GM21515 (cell line): ENCODE measurements at regions not wholly inside any gene's neighbourhood (a gene's known extent, or its start where the extent isn't known, plus 50 kb on each side); places are given as distances from the start of the nearest gene placed in this dataset.
"Not testable (repeated sequence)": the region's sequence is repeated elsewhere in the genome, so short reads cannot be mapped to it uniquely, and the experiment has no call there.

Experiments used
- ATAC-seq: cut with Tn5 transposase; IDR thresholded peaks from one replicate; pipeline ENCODE4 v1.9.1; 2021; ENCODE audit not compliant: unreplicated experiment

GRCh38 chr11:24406389-24406788 is 90.5 kb upstream of the LUZP2 start:
- ATAC-seq: no peak

GRCh38 chr11:24406980-24407379 is 89.9 kb upstream of the LUZP2 start:
- no peak for ATAC-seq

- no peak for ATAC-seq
Observed at GRCh38 chr11:24407733-24408132, 89.1 kb upstream of the LUZP2 start.

- no peak for ATAC-seq
Observed at GRCh38 chr11:24408202-24408601, 88.7 kb upstream of the LUZP2 start.

GRCh38 chr11:24411791-24412190 is 85.1 kb upstream of the LUZP2 start:
- ATAC-seq: no peak

- no peak for ATAC-seq
Observed at GRCh38 chr11:24412722-24413121, 84.1 kb upstream of the LUZP2 start.

- no peak for ATAC-seq
Observed at GRCh38 chr11:24413391-24413790, 83.5 kb upstream of the LUZP2 start.

GRCh38 chr11:24415955-24416636 is 80.8 kb upstream of the LUZP2 start:
- not testable (repeated sequence) for ATAC-seq

GRCh38 chr11:24421766-24422165 is 75.1 kb upstream of the LUZP2 start:
- no peak for ATAC-seq

GRCh38 chr11:24422376-24422775 is 74.5 kb upstream of the LUZP2 start:
- no peak for ATAC-seq

GRCh38 chr11:24437123-24437522 is 59.7 kb upstream of the LUZP2 start:
- no peak for ATAC-seq
